Lower leg skin (tissue), 4 donors: ENCODE measurements at regions not wholly inside any gene's neighbourhood (a gene's known extent, or its start where the extent isn't known, plus 50 kb on each side); places are given as distances from the start of the nearest gene placed in this dataset.

Experiments used
- DNase-seq, 2 donors: peaks; one replicate each; pipeline ENCODE4 v3.0.0-alpha.2; 2019; ENCODE audit warnings: low spot score in 2 of 2
- H3K4me3 ChIP-seq: fragments of 200-600 bp; sonication (generic); 2 replicates; pipeline ENCODE4 v1.5.1; 2017; ENCODE audit warnings: mild to moderate bottlenecking, low read depth; ENCODE audit not compliant: poor library complexity, severe bottlenecking
- POLR2A ChIP-seq, 2 donors: fragments of 450-650 bp; IDR thresholded peaks; one replicate each; pipeline ENCODE4 v1.6.1; 2016 to 2017; ENCODE audit warnings: antibody characterized with exemption in 2 of 2, mild to moderate bottlenecking in 1 of 2, moderate library complexity in 1 of 2
- WGBS, 2 donors: methylation state at CpG; one replicate each; pipeline ENCODE4 v1.1.5; 2018; 5-methylcytosine and 5-hydroxymethylcytosine counted together
- intact Hi-C: fragments of 100-400 bp; cut with DNase I; formaldehyde crosslinking; loops from one replicate; pipeline ENCODE4 v1.15.0; 2023; ENCODE audit warnings: low total_unique reads
- TF ChIP-seq, protein P1 (sequence below), 3 donors: fragments of 450-650 bp; IDR thresholded peaks; one replicate each; pipeline ENCODE4 v1.5.1; 2016; ENCODE audit warnings: antibody characterized with exemption in 3 of 3, mild to moderate bottlenecking in 3 of 3, moderate library complexity in 2 of 3

DNA sequence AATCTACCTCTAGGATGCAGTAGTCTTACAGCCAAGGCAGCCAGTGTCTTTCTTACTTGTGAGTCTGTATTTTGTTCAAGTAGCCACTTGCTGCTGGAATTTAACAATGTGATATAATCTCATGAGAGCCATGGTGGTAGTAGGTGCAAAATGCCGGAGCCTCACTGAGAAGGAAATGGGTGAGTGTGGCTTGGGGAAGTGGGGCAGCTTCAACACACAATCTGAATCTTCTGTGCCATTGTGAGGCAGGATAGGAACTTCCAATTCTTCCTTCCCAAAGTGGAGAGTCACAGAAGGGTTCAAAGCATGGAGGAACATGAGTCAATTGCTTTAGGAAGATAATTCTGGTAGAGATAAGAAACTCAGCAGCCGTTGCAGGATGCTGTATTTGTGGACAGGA lies 158.7 kb upstream of the APCDD1 start:
- WGBS, 2 donors = 60 to 74% methylated on average over 2 of the region's 2 CpGs
- peak in 1 of 2 donors; percentile 66 for DNase-seq
- no peak overlapping the region for H3K4me3 ChIP-seq
- intact Hi-C loops = no loop called here
- no peak for TF ChIP-seq POLR2A (IDR thresholded peaks at IDR 0.05)
- TF ChIP-seq, protein P1, sequence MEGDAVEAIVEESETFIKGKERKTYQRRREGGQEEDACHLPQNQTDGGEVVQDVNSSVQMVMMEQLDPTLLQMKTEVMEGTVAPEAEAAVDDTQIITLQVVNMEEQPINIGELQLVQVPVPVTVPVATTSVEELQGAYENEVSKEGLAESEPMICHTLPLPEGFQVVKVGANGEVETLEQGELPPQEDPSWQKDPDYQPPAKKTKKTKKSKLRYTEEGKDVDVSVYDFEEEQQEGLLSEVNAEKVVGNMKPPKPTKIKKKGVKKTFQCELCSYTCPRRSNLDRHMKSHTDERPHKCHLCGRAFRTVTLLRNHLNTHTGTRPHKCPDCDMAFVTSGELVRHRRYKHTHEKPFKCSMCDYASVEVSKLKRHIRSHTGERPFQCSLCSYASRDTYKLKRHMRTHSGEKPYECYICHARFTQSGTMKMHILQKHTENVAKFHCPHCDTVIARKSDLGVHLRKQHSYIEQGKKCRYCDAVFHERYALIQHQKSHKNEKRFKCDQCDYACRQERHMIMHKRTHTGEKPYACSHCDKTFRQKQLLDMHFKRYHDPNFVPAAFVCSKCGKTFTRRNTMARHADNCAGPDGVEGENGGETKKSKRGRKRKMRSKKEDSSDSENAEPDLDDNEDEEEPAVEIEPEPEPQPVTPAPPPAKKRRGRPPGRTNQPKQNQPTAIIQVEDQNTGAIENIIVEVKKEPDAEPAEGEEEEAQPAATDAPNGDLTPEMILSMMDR (IDR thresholded peaks at IDR 0.05) = no peak

DNA sequence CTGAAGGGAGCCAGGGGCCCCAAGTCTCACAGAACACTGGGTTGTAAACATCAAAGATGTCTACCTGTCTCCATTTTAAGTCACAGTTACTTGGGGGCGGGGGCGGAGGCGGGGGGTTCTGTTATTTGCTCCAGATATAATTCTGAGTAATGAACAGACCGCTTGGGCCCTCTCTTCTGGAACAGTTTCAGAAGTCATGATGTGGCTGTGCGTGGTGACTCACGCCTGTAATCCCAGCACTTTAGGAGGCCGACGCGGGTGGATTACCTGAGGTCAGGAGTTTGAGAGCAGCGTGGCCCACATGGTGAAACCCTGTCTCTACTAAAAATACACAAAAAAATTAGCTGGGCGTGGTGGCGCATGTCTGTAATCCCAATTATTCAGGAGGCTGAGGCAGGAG lies 157.9 kb upstream of the APCDD1 start:
- intact Hi-C loops = no loop called here
- TF ChIP-seq, protein P1 (IDR thresholded peaks at IDR 0.05) = no peak
- no peak for TF ChIP-seq POLR2A (IDR thresholded peaks at IDR 0.05)
- H3K4me3 ChIP-seq = no peak overlapping the region
- peak in 1 of 2 donors; percentile 26 for DNase-seq
- 91 to 98% methylated on average over 9 to 12 of the region's 12 CpGs for WGBS, 2 donors

DNA sequence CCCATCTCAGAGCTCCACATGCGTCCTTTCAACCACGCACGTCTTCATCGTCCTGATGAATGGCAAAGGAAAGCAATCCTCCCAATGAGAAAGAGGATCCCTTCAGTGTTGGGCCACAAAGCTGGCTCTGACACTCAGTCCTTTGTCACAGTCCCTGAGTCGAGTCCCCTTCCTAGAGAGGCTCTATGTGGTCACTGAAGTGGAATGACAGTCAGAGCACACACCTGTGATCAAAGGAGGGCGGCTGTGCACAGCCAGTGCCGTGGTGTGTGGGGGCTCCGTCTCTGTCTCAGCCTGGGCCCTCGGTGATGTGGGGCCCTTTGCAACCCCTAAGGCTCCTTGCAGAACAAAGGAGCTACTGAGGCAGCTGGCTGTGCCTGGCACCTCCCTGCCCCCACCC lies 157.3 kb upstream of the APCDD1 start:
- DNase-seq = peak in 1 of 2 donors; percentile 65
- 78 to 94% methylated on average over 9 of the region's 9 CpGs for WGBS, 2 donors
- no peak overlapping the region for H3K4me3 ChIP-seq
- intact Hi-C loops = no loop called here
- TF ChIP-seq POLR2A (IDR thresholded peaks at IDR 0.05) = no peak

DNA sequence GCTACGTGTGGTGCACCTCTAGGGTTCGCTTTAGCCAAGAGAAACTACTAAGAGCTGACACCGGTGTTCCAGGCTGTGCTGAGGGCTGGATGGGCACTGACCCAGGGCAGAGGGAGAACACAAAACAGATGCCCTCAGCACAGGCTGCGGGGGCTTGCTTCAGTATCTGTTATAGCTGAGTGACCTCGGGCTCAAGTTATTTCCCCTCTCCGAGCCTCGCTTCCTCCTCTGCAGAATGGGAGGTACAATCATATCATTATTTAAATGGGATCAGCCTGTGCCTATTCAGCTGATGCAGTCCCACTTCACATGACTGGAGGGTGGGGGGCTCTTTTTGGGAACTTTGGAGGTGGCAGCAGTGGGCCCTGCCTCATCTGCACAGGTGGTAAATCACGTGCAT lies 156.1 kb upstream of the APCDD1 start:
- intact Hi-C loops = no loop called here
- WGBS, 2 donors = 78 to 91% methylated on average over 8 of the region's 8 CpGs
- peak in 1 of 2 donors; percentile 64 for DNase-seq
- H3K4me3 ChIP-seq = no peak overlapping the region
- no peak for TF ChIP-seq POLR2A (IDR thresholded peaks at IDR 0.05)
- TF ChIP-seq, protein P1 (IDR thresholded peaks at IDR 0.05) = no peak

DNA sequence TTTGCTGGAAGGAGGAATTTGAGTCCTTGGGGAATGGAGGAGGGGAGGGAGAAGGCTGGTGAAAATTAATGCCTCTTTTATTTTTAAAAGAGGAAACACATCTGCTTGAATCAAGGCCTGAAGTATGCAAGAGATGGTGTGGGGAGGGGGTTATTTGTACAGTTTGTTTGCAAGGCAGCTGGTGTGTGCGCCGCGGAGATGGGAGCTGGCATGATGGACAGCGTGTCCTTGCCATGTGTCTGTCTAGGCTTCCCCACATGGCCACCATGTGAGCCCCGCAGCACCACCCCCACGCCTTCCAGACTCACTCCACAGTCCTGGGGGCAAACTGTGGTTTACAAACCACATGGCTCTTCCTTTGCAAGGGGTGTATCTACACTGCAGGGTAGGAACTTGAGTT lies 154.8 kb upstream of the APCDD1 start:
- TF ChIP-seq, protein P1 (IDR thresholded peaks at IDR 0.05) = no peak
- TF ChIP-seq POLR2A (IDR thresholded peaks at IDR 0.05) = no peak
- WGBS, 2 donors = 29 to 54% methylated on average over 6 of the region's 6 CpGs
- DNase-seq = peak in 1 of 2 donors; percentile 76
- H3K4me3 ChIP-seq = no peak overlapping the region
- intact Hi-C loops = no loop called here

DNA sequence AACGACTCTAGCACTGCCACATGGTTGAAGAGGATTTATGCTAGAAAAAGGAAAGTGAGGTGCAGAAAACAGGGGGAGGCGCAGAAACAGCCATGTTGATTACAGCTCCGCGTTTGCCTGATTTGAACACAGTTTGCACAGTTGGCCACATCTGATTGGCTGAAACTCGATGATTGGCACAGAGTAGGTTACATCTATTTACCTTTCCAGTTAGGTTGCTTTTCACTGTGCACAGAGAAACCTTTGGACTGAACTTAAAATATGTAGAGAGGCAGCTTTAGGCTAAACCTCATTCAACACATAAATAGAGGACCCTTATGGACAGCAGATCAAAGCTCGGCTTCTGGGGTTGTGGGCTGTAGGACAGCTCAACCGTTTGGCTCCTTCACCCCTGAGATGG lies 153.7 kb upstream of the APCDD1 start:
- H3K4me3 ChIP-seq = no peak overlapping the region
- peak in 1 of 2 donors; percentile 17 for DNase-seq
- no peak for TF ChIP-seq POLR2A (IDR thresholded peaks at IDR 0.05)
- TF ChIP-seq, protein P1 (IDR thresholded peaks at IDR 0.05) = no peak
- intact Hi-C loops = no loop called here
- 86% methylated on average over 7 of the region's 7 CpGs for WGBS, 2 donors
